Activated naive CD4-positive, alpha-beta T cell treated with anti-CD3 and anti-CD28 coated beads, Interleukin-2, amount 50 U/mL, for 16 hours (primary cell): ENCODE measurements at regions not wholly inside any gene's neighbourhood (a gene's known extent, or its start where the extent isn't known, plus 50 kb on each side); places are given as distances from the start of the nearest gene placed in this dataset.

ENCODE experiments used
- DNase-seq: peaks from one replicate; pipeline ENCODE4 v3.0.0-alpha.2; 2020

DNA sequence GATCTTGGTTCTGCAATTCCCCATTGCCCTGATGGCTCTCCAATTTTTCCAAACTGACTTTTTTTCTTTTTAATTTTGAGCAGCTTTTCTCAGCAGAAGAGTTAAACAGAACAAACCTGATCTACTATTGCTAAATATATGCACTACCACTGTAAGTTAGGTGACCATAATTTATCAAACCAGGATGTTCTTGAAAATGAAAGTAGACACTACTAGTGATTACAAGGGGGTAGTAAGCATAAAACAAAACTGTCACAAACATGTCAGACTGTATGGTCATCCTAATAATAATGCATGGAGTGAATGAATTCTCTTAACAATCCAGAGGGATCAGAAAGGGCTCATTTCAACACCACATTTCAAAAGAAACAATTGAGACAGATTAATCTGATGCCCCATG lies 183.0 kb upstream of the FOXN3 start:
- no peak for DNase-seq

DNA sequence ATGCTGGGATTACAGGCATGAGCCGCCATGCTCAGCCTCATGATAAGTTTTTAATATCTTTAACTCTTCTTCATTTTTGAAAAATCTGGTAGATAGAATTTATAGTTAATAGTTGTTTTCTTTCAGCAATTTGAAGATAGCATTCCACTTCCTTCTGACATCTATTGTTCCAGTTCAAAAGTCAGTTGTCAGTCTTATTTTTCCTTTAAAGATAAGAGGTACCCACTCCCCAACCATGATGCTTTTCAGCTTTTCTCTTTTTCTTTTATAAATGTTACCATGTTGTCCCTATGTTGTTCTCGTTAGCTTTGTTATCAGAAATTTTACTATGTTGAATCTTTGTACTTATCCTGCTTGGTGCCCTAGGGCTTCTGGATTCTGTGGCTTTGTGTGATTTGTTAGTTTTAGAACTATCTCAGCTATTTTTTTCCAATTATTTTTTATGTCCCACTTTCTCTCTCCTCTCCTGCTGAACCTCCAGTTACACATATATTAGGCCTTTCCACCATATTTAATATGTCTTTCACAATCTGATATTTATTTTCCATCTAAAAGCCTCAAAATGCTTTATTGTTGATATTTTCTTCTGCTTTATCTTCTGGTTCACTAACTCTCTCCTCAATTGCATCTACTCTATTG lies 181.6 kb upstream of the FOXN3 start:
- DNase-seq: no peak

DNA sequence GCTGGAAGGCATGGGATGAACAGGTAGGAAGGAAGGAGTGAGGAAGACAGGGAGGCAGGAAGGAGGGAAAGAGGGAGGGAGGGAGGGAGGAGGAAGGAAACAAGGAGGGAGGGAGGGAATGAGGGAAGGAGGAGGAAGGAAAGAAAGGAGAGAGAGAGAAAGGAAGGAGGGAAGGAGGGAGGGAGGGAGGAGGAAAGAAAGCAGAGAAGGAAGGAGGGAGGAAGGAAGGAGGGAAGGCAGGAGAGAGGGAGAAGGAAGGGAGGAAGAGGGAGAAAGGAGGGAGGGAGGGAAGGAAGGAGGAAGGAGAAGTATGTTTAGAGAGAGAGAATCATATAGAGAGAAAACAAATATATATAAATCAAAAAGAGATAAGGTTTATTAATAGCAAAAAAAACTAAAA lies 175.9 kb upstream of the FOXN3 start:
- DNase-seq: no peak

- DNase-seq: no peak
Observed at GRCh38 chr14:89589400-89590118, 172.5 kb upstream of the FOXN3 start.

DNA sequence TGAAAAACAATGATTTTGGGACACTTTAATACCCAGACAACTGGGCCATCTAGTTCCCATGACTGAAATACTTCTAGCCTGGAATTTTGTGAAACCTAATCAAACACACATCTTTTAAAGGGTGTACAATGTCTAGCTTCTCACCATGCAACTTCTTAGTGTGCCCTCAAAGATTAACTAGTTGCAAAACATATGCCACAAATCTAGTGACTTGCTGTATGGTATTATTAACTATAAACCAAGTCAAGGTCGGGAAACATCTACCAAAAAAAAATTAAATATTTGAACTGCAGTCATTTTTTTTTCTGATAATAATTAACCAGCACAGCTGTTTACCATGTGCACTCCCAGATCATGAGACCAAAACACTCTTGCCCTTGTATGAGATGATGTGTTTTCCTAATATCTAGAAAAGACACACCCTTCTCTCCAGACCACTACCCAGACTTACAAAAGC lies 171.8 kb upstream of the FOXN3 start:
- DNase-seq: no peak

- no peak for DNase-seq
Observed at GRCh38 chr14:89588016-89588415, 171.0 kb upstream of the FOXN3 start.

- DNase-seq: no peak
Observed at GRCh38 chr14:89587136-89587420, 170.0 kb upstream of the FOXN3 start.

DNA sequence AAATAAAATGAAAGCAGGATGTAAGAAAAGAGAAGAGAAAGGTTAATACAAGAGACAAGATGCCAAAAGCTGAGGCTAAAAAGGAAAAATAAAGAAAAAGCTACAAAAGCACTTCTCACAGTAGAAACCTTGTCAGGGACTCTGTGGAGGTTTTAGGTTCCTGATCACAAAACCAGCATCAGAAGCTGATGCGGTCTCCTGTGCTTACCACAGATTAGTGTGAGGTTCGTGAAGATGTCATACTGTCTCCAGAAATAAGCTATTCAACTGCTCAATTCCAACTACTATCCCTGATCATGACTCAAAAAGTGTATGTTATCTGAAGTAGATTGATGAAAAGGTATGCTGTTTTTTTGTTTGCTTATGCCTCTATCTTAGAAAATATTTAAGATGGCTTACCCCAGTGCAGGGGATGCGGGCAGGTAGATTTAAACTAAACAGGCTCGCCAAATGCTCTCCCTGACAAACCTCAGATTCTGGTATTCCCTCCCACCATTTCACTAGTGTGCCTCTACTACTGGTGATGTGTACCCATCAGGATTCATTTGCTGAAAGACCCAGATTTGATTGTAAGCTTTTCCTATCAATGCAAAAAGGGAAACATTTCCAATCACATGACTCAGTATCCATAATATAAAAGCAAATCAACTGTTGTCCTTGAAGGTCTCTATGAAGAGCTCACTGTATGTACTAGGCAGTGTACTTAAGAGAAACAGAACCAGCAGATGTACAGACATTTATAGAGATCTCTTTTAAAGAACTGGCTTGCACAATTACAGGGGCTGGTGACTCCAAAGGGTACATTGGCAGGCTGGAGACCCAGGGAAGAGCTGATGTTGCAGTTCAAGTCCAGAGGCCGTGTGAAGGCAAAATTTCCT lies 169.5 kb upstream of the FOXN3 start:
- DNase-seq: no peak

- DNase-seq: no peak
Observed at GRCh38 chr14:89578156-89578555, 161.1 kb upstream of the FOXN3 start.

- no peak for DNase-seq
Observed at GRCh38 chr14:89576960-89577359, 159.9 kb upstream of the FOXN3 start.

GRCh38 chr14:89576145-89576927 lies 159.3 kb upstream of the FOXN3 start:
- no peak for DNase-seq

DNA sequence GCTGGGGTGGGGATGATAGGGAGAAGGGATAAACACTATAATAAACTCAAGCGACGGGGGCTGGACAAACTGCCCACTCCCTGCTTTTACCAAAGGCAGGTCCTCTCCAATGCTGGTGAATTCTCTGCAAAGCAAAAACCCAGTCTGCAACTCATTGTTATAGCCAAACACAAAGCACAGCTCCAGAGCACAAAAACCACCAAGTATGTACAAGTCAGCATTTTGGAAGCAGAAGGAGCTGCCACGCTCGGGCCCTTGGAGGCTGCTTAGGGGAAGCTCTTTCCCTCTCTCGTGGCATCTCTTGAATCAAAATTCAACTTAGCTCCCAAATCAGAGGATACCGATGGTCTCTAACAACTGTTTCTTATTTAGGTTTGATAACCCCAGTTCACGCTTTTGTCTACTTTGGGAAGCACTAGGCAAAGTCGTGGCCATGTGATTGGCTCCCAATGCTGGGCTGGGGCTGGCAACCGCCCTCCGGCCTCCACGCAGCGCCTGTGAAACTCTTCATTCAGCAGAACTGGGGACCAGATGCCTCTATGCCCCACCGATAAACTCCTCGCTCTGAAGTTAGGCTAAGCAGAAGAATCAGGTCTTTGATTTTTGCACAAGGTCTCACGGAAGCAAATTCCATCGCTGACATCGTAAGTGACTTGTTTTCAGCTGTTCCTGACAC lies 158.5 kb upstream of the FOXN3 start:
- DNase-seq: no peak

DNA sequence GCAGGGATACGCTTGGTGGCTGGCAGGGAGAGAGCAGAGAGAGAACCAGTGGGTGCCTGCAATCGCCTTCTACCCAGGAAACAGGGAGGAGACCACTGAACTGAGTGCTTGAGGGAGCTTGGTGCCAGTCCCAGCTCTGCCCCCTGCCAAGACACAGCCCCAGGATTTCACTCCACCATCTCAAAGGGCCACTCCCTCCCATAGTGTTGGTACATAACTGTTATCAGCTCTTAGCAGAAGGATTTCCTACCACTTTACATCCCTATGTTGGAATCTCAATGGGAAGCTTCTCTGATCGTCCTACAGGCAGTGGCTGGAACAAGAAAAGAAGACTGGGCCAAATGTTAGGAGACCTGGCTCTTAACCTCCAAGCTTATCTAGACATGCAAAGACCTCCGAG lies 157.4 kb upstream of the FOXN3 start:
- no peak for DNase-seq

DNA sequence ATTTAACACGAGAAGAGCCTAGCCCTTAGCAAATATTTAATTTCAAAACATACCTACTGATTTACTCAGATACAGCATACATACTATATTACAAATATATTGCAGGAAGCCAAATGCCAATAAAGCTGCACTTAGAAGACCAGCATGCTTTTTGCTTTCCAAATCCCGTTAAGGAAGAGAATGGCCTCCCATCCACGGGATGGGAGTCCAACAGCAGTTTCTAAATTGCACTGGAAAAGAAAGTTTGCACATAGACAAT lies 156.3 kb upstream of the FOXN3 start:
- DNase-seq: no peak

GRCh38 chr14:89572596-89573398 lies 155.8 kb upstream of the FOXN3 start:
- no peak for DNase-seq

DNA sequence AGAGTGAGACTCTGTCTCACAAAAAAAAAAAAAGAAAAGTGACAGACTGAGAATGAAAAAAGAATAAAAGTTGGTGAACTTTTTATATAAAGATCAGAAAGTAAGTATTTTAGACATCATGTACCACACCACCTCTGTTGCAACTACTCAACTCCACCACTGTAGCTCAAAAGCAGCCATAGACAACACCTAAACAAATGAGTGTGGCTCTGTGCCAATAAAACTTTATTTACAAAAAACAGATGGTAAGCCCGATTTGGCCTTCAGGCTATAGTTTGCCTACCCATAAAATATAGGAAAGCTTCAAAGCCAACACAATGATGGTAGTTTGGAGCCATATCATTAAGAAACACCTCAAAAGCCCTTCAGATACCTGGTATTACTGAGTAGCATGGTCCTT lies 154.5 kb upstream of the FOXN3 start:
- DNase-seq: no peak

GRCh38 chr14:89566644-89567415 lies 149.8 kb upstream of the FOXN3 start:
- no peak for DNase-seq

DNA sequence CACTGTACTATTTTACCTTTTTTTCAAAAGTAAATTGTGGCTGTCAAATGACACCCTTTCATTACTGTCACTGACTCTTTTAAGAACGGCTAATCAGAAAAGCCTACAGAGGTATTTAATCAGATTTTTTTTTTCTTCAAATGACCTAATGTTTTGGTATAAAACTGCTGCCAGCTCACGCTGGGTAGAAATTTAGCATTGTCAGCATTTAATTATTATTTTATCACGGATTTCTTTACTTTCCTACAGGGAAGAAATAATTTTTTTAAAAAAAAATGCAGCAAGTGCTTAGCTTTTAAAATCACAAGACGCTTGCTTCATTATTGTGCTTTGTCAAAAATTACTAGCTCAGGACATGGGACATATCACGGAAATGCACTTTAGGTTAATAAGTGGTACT lies 149.1 kb upstream of the FOXN3 start:
- DNase-seq: no peak

DNA sequence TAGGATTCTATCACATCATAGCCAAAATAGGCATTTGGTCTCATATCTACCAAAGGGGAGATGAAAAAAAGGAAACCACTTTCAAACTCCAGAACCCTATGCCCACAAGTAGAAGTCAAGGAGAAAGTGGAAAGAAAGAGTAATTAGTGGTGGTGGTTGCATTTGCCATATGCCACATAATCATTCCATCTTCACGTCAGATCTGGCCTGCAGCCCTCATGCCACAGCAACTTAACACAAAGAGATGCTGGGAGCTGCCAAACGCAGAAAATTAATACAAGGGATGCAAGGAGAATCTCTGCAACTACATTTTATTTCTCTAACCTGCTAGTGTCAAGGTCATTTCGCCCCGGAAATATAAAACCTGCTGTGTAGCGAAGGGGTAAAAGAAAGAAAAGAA lies 148.6 kb upstream of the FOXN3 start:
- DNase-seq: no peak

DNA sequence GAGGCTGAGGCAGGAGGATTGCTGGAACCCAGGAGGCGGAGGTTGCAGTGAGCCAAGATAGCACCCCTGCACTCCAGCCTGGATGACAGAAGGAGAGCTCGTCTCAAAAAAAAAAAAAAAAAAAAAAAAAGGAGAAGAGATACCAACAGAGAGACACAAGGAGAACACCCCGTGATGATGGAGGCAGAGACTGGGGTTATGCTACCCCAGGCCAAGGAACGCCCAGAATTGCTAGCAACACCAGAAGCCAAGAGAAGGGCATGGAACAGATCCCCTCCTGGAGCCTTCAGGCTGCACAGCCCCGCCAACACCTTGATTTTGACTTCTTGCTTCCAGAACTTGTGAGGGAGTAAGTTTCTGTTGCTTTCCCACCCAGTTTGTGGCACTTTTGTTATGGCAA lies 148.0 kb upstream of the FOXN3 start:
- DNase-seq: no peak

GRCh38 chr14:89564286-89564957 lies 147.4 kb upstream of the FOXN3 start:
- DNase-seq: no peak
